ENCODE measurements at regions not wholly inside any gene's neighbourhood (a gene's known extent, or its start where the extent isn't known, plus 50 kb on each side); places are given as distances from the start of the nearest gene placed in this dataset.

GRCh38 chr10:22839639-22840038 is 88.2 kb upstream of the ARMC3 start:
- no peak for TF ChIP-seq CBX2 (IDR thresholded peaks at IDR 0.05; ENCODE audit: borderline replicate concordance, low read depth)
- no peak for TF ChIP-seq CTCF (IDR thresholded peaks at IDR 0.05)
- TF ChIP-seq KDM1A (IDR thresholded peaks at IDR 0.05; ENCODE audit: low read depth) = no peak
- TF ChIP-seq POLR2A (IDR thresholded peaks at IDR 0.05; ENCODE audit: low read length) = no peak
- TF ChIP-seq ZFP36 (IDR thresholded peaks at IDR 0.05; ENCODE audit: borderline replicate concordance, partially characterized antibody) = no peak
- no peak for TF ChIP-seq EP300 (IDR thresholded peaks at IDR 0.05)
- no peak for TF ChIP-seq RFX5 (IDR thresholded peaks at IDR 0.05)
- TF ChIP-seq JUN (IDR thresholded peaks at IDR 0.05) = no peak
- no peak for TF ChIP-seq USF2 (IDR thresholded peaks at IDR 0.05)
- TF ChIP-seq E2F6 (IDR thresholded peaks at IDR 0.05; ENCODE audit: borderline replicate concordance, low read depth) = no peak
- TF ChIP-seq REST (IDR thresholded peaks at IDR 0.05) = no peak
- no peak for TF ChIP-seq EHMT2 (IDR thresholded peaks at IDR 0.05; ENCODE audit: low read depth)
- TF ChIP-seq MYC (IDR thresholded peaks at IDR 0.05; ENCODE audit: borderline replicate concordance, low read length) = no peak
- no peak for TF ChIP-seq POLR2AphosphoS2 (conservative IDR thresholded peaks at IDR 0.05; ENCODE audit: low read length)

All from A549 (cell line).